Hippocampal formation (tissue), 2 donors: ENCODE measurements at regions not wholly inside any gene's neighbourhood (a gene's known extent, or its start where the extent isn't known, plus 50 kb on each side); places are given as distances from the start of the nearest gene placed in this dataset.

Experiments
- DNase-seq, 2 donors: peaks; one replicate each; lab custom pipeline; 2025; lab: John Stamatoyannopoulos, UW

DNA sequence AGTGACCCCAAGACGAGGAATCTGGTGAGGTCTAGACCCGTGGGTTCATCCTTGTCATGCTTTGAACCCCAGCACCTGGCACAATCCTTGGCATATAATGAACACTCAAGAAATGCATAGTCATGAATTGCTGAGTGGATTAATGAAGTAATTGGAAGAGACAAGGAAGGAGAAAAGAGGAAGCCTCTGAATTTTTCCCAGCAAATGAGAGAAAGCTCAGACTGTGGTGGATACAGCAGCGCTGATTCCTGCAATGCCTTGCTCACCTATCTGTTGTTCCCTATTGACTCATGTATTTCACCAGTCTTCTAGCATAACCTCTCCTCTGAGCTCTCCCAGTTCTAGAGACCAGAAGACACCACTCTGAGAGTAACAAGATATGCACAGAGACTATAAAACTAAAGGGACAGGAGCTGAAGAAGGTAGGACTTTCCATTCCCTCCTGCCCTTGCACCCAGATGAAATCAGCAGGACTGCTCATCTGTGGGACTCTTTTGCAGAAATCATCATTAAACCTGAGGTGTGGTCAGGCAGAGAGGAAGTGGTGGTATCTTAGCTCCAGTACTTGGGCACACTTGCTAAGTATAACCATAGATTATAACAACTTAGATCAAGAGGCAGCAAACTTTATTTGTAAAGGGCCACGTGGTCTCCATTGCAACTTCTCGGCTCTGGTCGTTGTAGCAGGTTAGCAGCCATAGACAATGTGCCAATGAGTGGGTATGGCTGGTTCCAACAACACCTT, 102.8 kb downstream of the MAF start:
- DNase-seq: no peak

DNA sequence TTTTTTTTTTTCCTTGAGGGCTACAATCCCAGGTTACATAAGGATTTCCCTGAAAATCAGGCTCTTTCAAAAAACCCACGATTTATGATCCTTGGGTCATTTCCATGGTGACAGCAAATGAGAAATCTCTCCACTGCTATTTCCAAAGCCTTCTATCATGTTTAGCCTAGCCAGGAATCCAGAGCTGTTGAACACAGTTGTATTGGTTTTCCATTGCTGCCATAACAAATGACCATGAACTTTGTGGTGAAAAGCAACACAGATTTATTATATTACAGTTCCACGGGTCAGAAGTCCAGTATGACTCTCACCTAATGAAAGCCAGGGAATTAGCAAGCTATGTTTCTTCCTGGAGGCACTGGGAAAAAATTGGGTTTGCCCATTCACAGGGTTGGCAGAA, 106.6 kb downstream of the MAF start:
- no peak for DNase-seq

DNA sequence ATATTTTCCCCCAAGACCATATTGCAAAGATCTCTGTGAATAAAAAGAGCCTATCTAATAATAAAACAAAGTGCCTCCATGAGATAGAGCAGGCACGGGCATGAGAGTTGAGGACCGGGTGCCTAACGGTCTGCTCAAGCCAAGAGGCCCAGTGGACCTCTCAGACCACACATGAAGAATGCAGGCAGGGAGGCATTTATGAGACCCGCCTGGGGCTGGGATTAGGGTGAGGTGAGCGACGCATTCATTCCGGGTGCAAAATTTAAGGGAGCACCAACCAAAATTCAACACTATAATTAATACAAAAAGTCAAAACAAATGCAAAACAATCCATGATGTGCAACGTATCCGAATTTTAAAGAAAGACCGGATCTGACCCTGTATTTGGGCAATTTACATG, 108.5 kb downstream of the MAF start:
- no peak for DNase-seq

DNA sequence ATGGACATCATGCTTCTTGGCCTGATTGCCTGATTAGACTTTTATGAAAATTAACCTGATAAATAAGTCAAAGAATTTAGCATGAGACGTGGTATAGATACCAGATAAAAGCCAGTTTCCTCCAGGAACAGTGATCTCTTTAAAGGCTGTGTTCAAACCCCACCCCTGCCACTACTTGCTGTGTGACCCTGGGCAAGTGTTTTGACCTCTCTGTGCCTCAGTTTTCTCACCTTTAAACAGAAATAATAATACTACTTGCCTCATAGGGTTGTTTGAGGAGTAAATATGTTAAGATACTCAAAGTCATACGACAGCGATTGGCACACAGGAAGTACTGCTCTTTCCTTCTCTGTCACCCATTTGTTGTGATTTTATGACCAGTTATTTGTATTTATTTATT, 115.5 kb downstream of the MAF start:
- DNase-seq: no peak

DNA sequence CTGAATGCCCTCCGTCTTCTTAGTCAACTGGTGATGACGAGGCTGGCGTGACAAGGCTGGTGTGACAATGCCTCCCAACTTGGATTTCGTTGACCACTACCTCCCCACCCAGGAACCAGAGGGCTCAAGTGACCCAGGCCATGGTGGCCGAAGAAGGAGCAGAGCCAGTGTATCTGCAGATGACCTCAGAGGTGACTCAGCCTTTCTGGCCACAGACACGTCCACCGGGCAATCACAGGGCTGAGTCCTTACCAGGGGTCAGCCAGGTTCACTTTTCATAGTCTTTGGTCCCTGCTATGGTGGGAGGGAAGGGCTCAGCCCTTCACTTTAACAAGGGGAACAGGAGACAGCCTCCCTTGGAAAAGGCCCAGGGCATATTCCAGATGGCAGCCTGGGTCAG, 116.3 kb downstream of the MAF start:
- no peak for DNase-seq

DNA sequence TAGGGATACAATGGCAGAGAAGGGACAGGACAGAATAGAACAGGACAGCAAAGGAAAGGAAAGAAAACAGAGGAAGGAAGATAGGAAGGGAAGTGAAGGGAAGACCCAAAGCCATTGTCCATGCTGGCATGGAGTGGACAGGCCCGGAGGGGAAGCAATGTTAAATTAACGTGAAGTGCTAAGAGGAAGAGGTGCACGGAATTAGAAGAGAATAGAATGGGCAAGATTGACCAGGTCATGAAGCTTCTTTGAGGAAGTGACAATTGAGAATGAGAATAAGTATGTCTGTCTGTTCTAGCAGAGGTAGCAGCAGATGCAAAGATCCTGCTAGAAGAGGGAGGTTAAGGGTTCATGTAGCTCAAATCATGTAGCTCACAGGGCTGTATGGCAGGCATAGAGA, 117.2 kb downstream of the MAF start:
- DNase-seq: no peak

DNA sequence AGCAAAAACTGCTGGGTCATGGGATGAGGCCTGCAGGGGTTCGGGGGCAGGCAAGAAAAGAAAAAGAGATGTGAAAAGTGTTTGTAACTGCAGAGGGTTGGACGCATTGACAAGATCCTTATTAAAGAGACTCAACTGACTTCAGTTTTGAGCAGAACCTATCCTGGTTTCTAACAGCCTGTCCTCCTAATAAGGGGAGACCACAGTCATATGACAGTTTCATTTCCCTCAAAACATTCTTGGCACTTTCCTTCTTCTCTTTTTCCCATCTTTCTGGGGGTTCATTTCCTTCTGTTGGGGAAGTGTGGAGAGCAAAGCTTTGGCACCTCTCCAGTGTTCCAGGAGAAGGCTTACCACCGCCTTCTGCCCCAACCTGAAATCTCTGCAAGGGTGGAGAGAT, 118.5 kb downstream of the MAF start:
- DNase-seq: no peak

DNA sequence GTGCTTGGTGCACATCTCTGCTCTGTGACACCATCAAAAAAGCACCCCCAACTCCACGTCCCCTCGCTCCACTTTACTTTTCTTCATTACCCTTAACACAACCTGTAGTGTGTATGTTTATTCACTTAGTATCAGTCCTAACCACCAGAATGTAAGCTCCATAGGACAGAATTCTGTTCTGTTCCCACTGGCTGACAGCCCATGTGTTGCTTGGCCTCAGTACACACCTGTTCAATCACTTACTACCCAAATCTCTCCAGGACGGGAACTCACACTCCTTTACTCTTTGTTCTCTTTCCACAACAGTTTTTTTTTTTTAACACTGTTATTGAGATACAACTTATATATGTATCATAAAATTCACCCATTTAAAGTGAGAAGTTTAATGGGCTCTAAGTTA, 119.6 kb downstream of the MAF start:
- DNase-seq: no peak

DNA sequence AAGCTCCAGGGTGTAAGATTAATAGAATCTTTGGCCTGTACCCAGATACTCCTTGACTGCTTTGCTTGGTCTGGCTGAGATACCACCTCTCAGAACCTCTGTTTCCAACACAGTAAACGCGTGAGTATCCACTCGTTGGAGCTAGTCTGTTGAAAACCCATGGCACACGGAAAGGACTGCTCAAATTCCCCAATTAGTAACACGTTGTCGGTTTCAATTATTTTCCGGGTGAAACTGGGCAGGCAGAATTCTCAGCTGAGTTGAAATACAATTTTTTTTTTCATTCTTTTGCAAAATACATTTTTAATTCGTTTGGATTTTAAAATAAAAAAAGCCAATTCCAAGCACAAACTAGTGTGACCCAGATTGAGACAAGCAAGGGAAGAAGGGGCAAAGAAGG, 120.5 kb downstream of the MAF start:
- DNase-seq: no peak

DNA sequence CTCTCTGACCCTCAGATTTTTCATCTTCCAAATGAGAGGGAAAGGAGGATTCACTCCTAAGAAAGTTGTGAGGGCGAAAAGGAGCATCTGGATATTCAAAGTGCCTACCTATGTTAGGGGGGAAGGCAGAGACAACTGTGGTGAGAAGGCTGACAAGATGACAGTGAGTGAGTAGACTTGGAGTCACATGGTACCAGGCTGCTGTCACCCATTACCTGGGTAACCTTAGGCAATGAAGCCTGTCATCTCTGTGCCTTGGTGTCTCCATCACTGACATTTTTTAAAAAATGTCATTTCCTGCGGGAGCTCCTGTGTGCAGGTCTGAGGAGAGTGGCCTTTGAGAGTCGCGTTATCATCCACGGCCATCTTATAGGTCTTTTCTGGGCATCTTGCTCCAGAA, 124.0 kb downstream of the MAF start:
- DNase-seq: no peak

DNA sequence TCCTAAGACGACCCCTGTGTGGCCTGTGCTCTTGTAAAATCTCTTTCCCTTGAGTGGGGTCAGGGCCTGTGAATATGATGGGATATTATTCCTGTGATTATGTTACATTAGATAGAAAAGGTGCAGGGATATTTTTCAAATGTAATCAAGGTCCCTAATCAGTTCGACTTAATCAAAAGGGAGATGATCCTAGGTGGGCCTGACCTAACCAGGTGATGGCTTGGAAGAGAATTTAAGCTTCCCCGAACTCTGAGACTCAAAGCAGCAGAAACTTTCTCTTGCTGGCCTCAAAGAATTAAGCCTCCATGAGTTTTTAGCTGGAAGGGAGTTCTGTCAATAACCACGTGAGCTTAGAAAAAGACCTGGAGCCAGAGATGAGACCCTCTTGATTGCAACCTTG, 124.7 kb downstream of the MAF start:
- no peak for DNase-seq

DNA sequence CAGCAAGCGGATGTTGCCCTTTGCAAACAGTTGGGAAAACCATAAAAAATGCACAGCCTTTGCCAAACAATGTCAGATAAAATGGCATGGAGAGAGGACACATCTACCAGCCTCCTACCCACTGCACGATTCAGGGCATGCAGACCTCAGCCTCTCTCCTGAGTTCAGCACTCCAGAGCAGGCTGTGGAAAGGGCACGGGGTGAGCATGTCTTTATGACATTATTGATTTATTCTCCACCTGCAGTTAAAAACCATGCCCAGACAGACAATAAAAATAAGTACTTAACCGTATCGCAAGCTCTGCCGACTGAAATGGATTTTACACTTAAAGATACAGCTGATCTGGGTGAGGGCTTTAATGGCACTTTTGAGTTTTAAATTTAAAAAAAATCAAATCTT, 127.1 kb downstream of the MAF start:
- no peak for DNase-seq

DNA sequence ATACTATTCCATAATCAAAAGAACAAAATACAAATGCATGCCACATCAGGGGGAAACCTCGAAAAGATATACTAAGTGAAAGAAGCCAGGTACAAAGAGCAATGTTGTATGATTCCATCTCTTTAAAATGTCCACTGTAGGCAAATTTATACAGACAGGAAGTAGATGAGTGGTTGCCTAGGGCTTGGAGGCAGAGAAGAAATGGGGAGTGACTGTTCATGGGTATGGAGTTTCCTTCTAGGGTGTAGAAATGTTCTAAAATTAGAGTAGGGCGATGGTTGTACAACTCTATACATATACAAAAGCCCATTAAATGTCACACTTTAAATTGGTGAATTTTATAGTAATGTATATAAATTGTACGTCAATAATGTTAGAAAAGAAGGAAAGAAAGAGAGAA, 128.1 kb downstream of the MAF start:
- no peak for DNase-seq

DNA sequence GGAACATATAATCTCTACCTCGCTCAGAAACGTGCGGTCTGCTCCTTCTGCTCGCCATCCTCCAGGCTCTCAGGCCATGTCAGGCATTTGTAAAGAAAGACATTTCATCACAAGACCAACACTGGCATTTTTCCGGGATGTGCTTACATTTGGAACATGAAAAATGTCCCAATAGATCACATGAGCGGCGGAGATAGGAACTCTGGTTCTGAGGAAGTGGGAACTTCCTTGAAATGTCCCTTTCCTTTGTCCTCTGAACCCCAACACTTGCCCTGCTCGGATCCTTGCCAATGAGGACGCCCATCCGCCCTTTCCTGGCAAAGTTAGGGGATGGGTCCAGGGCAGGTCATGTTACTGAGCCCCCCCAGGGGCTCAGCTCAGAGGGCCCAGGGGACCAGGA, 130.5 kb downstream of the MAF start:
- no peak for DNase-seq

DNA sequence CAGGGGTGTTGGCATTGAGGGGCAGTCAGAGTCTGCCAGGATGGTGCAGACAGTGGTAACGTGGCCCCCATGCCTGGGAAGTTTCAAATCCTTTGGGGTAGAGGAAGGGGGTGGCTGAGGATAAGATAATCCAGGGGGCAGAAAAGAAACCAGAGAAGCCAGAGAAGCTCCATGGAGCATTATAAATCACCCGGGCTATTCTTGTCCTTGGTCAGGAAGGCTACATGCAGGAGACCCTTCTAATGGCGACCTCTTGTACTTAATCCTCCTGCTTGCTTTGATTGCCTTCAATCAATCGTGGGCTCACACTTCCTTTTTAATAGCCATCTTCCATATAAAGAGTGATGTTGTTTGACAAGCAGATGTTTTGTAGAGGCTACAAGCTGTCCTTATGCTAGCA, 131.9 kb downstream of the MAF start:
- no peak for DNase-seq

DNA sequence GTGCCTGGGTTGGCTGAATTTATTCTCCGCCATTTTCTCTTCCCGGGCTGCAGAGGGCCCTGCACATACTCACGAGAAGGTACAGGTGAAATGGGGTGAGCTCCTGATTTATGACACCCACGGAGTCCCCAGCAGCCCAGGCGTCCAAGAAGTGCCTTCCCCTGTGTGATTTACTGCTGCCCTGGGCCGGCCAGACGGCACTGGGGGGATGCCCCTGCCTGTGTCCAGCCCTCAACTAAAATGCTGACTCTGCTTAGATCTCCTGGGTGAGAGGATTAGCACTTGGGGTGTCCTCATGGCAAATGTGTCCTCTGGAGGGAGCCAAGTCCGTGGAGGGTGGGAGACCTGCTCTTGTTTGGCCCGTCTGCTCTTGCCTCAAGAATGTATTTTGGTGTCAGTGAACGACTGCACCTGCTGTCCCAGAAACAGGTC, 132.4 kb downstream of the MAF start:
- DNase-seq: no peak

DNA sequence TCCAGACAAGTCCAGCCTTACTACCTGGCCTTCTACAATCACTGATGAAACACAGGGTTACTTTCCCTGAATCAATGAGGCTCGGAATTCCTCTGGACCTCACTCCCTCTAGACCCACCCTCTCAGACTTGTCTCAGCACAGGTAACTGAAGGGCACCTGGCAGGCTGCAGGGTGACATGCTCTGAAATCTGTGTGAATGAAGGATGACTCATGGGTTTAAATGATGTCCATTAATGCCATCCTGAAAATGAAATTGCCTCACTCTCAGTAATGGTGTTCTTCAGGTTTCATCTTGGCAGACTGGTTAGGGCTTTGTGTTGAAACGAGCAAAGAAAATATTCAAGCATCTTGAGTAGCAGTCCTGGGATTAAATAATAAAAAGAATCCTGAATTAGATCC, 134.4 kb downstream of the MAF start:
- DNase-seq: no peak

DNA sequence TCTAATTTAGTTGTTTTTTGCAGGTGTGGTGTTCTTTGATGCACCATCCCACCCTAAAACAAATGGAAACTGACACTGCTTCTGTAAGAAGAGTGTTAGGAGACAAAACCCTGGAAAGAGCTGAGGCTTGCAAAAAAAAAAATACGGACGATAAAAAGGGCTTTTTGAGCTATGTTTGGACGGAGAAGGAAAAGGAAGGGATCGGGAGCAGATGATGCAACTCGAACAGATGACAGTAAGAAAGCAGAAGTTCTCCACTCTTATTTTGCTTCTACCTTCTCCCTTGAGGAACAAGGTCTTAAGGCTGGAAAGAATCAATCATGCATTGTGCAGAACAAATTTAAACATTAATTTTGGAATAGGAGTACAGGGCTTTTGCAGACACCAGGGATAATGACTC, 136.7 kb downstream of the MAF start:
- no peak for DNase-seq

DNA sequence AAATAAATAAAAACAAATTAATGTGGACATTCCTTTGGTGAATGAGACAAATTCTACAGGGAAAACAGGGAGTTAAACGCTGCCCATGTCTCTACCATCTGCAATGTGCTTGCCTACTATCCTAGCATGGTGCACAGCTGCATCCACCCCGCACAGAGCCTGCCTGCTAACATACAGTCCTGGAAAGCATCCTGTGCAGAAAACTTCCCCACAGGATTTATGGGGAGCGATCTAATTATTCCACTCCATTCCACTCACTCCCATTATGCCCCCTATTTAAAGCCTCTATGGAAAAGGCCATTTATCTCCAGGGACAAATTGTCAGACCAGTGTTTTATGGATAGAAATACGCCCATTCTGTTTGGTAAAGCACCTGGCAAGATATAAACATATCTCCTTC, 144.5 kb downstream of the MAF start:
- no peak for DNase-seq

DNA sequence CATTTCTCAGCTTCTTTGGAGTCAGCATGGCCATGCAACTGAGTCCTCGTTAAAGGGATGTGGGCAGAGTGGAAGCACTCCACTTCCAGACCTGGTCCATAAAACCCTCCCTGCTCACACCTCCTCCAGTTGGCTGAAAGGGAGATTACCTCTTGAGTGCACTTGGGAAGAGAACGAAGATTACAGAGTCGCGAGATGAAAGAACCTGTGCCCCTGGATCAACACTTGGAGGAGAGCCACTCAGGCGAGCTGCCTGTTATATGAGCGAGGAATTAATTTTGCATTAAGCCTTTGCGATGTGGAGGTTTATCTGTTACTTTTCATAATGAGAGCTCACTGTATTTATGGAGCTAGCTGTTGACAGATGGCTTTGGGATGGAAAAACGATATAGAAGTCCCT, 147.9 kb downstream of the MAF start:
- DNase-seq: no peak

DNA sequence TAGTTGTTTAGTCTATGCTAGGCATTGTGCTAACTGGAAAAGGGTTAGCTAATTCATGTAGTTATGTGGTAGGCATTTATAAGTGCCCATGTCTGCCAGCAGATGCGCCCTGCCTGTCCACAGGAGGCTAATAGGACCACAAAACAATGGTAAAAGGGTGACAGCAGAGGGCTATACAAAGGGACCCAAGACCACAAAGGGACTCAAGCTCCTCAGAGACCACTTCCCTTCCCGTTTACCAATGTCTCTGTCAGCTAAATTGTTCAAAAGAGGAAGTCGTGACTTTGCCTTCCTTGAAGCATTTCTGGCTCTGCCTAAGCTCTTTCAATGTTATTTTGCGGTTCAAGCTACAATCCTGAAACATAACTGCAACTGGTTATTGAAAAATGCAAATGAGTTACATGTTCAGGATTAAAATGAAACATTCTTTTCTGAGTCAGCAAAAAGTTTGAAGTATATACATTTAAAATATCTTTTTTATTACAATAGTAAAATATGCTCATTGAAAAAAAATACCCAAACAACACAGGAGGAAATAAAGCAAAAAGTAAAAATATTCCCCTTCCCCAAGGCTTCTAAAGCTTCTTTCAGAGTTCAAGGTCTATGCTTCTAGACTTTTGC, 149.2 kb downstream of the MAF start:
- no peak for DNase-seq

DNA sequence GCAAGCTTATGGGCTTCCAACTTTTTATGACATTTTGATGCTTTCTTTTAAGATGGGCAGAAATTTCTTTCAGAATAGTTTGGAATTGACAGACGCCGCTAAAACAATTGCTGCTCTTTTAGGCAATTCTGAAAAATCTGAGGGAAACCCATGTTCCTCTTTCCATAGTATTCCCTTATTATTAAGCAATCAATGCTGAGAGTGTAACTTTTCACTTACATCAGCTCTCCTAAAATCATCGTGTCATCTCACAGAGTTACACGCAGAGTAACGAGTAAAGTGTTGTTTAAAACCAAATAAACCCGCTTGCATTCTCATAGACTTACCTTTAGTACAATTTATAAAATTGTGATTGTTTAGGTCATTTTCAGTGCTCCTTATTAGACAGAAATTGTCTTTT, 150.6 kb downstream of the MAF start:
- DNase-seq: no peak

DNA sequence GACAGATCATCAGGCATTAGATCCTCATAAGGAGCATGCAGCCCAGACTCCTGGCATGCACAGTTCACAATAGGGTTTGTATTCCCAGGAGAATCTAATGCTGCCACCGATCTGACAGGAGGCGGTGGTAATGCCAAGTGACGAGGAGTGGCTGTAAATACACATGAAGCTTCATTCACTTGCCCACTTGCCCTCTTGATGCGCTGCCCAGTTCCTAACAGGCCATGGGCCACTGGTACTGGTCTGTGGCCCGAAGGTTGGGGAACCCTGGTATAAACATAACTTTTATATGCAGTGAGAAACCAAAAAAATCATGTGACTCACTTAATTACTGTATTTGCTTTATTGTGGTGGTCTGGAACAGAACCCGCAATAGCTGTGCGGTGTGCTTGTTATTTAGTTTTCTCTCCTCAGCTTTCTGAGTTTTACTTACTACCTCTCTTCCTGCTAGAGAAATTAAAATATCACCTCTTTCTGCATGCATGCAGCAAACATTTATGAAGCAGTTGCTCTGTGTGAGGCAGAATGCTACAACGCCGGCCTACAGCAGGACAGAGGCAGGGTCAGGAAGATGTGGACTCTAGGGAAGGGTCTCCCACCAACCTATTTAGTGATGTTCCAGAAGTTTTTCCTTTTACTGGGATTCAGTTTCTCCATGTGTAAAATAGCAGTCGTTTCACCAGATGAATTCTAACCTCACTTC, 151.3 kb downstream of the MAF start:
- DNase-seq: no peak

DNA sequence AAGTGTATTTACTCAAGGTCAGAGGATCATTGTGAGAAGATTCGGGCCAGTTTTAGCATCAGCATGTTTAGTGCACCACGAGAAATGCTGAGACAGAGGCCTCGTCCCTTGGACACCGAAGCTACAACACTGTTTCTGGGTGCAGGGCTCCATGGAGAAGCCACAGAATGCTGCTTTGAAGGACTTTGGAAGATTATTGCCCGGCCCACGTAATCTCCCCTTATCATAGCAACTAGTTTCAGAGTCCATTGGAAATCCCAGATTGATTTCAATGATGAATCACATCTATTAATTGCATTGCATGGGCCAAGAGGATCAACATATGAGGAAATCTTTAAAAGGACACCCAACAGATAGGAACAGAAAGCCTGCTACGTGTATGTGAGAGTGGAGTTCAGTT, 156.0 kb downstream of the MAF start:
- no peak for DNase-seq
